Activated CD8-positive, alpha-beta memory T cell treated with anti-CD3 and anti-CD28 coated beads for 36 hours (primary cell): ENCODE measurements at regions not wholly inside any gene's neighbourhood (a gene's known extent, or its start where the extent isn't known, plus 50 kb on each side); places are given as distances from the start of the nearest gene placed in this dataset.
"Not testable (repeated sequence)": the region's sequence is repeated elsewhere in the genome, so short reads cannot be mapped to it uniquely, and the experiment has no call there.

Experiments used
- CTCF ChIA-PET: fragments of 350-600 bp; sonication (Branson Sonifier 250); formaldehyde crosslinking; loops from one replicate; lab custom pipeline; 2021; ENCODE audit warnings: antibody characterized with exemption; lab: Charles Lee
- POLR2A ChIA-PET: fragments of 350-600 bp; sonication (Branson Sonifier 250); formaldehyde crosslinking; loops from one replicate; lab custom pipeline; 2021; ENCODE audit warnings: antibody characterized with exemption; lab: Charles Lee

GRCh38 chr11:98059488-98059887 lies 961.3 kb upstream of the CNTN5 start:
- ChIA-PET POLR2A (no interaction called here), CTCF (no interaction called here)

- ChIA-PET CTCF (no interaction called here), POLR2A (no interaction called here)
These were observed 960.0 kb upstream of the CNTN5 start for GRCh38 chr11:98060759-98061158.

GRCh38 chr11:98061858-98062257 lies 958.9 kb upstream of the CNTN5 start:
- POLR2A ChIA-PET: no interaction called here
- CTCF ChIA-PET: no interaction called here

GRCh38 chr11:98062714-98063113 lies 958.0 kb upstream of the CNTN5 start:
- POLR2A ChIA-PET: no interaction called here
- CTCF ChIA-PET: no interaction called here

GRCh38 chr11:98068251-98068650 lies 952.5 kb upstream of the CNTN5 start:
- POLR2A ChIA-PET: no interaction called here

GRCh38 chr11:98069147-98069546 lies 951.6 kb upstream of the CNTN5 start:
- CTCF ChIA-PET, POLR2A ChIA-PET: not testable (repeated sequence)

More at GRCh38 chr11:98068251-98068650, 952.5 kb upstream of the CNTN5 start:
- CTCF ChIA-PET: no interaction called here

GRCh38 chr11:98069861-98070260 lies 950.9 kb upstream of the CNTN5 start:
- ChIA-PET POLR2A (no interaction called here), CTCF (no interaction called here)

GRCh38 chr11:98090861-98091505 lies 929.8 kb upstream of the CNTN5 start:
- CTCF ChIA-PET: no interaction called here
- POLR2A ChIA-PET: no interaction called here

- POLR2A ChIA-PET: no interaction called here
- CTCF ChIA-PET: no interaction called here
These were observed 921.4 kb upstream of the CNTN5 start for GRCh38 chr11:98099371-98099770.

GRCh38 chr11:98100689-98101088 lies 920.1 kb upstream of the CNTN5 start:
- ChIA-PET CTCF (no interaction called here), POLR2A (no interaction called here)

GRCh38 chr11:98101329-98101728 lies 919.4 kb upstream of the CNTN5 start:
- ChIA-PET POLR2A (no interaction called here), CTCF (no interaction called here)

- CTCF ChIA-PET: no interaction called here
- POLR2A ChIA-PET: no interaction called here
These were observed 916.5 kb upstream of the CNTN5 start for GRCh38 chr11:98104249-98104648.

GRCh38 chr11:98107736-98108135 lies 913.0 kb upstream of the CNTN5 start:
- POLR2A ChIA-PET: no interaction called here
- CTCF ChIA-PET: no interaction called here

GRCh38 chr11:98110030-98110429 lies 910.7 kb upstream of the CNTN5 start:
- POLR2A ChIA-PET: no interaction called here
- CTCF ChIA-PET: no interaction called here

- POLR2A ChIA-PET: no interaction called here
- CTCF ChIA-PET: no interaction called here
These were observed 904.9 kb upstream of the CNTN5 start for GRCh38 chr11:98115873-98116272.

- ChIA-PET CTCF (no interaction called here), POLR2A (no interaction called here)
These were observed 890.6 kb upstream of the CNTN5 start for GRCh38 chr11:98130117-98130625.

GRCh38 chr11:98136357-98136756 lies 884.4 kb upstream of the CNTN5 start:
- ChIA-PET CTCF (no interaction called here), POLR2A (no interaction called here)

- POLR2A ChIA-PET: no interaction called here
- CTCF ChIA-PET: no interaction called here
These were observed 883.3 kb upstream of the CNTN5 start for GRCh38 chr11:98137437-98137836.

GRCh38 chr11:98143661-98144060 lies 877.1 kb upstream of the CNTN5 start:
- POLR2A ChIA-PET: no interaction called here
- CTCF ChIA-PET: no interaction called here

- ChIA-PET POLR2A (no interaction called here), CTCF (no interaction called here)
These were observed 867.0 kb upstream of the CNTN5 start for GRCh38 chr11:98153752-98154151.

GRCh38 chr11:98155696-98156095 lies 865.1 kb upstream of the CNTN5 start:
- ChIA-PET CTCF (no interaction called here), POLR2A (no interaction called here)

GRCh38 chr11:98177925-98178324 lies 842.8 kb upstream of the CNTN5 start:
- ChIA-PET CTCF (no interaction called here), POLR2A (no interaction called here)
